OCI-LY1 (cell line): ENCODE measurements at regions not wholly inside any gene's neighbourhood (a gene's known extent, or its start where the extent isn't known, plus 50 kb on each side); places are given as distances from the start of the nearest gene placed in this dataset.

Experiments used
- H2AFZ ChIP-seq: fragments of 200-600 bp; sonication (generic), shearing (Covaris generic); 2 replicates; pipeline ENCODE4 v1.6.0; 2014; ENCODE audit warnings: antibody characterized with exemption, mild to moderate bottlenecking, low read length
- H3F3A ChIP-seq: fragments of 200-600 bp; sonication (generic), shearing (Covaris generic); 2 replicates; pipeline ENCODE4 v1.6.0; 2014; ENCODE audit warnings: mild to moderate bottlenecking, antibody characterized with exemption, low read length, moderate library complexity; ENCODE audit not compliant: insufficient read depth
- H3K27ac ChIP-seq: fragments of 200-600 bp; sonication (generic); 2 replicates; pipeline ENCODE4 v1.5.1; 2014; ENCODE audit warnings: low read length, mixed run types, mild to moderate bottlenecking, low read depth; ENCODE audit not compliant: poor library complexity, severe bottlenecking
- H3K27me3 ChIP-seq: fragments of 200-600 bp; sonication (generic); 2 replicates; pipeline ENCODE4 v1.6.0; 2014; ENCODE audit warnings: antibody characterized with exemption, mild to moderate bottlenecking, low read length, moderate library complexity; ENCODE audit not compliant: insufficient read depth
- H3K36me3 ChIP-seq: fragments of 200-600 bp; sonication (generic); 2 replicates; pipeline ENCODE4 v1.6.1; 2014; ENCODE audit warnings: mild to moderate bottlenecking, antibody characterized with exemption, low read length, moderate library complexity, mixed read lengths; ENCODE audit not compliant: insufficient read depth
- H3K4me1 ChIP-seq: fragments of 200-600 bp; sonication (generic); 2 replicates; pipeline ENCODE4 v1.5.1; 2014; ENCODE audit warnings: mild to moderate bottlenecking, low read length, moderate library complexity; ENCODE audit not compliant: insufficient read depth, severe bottlenecking
- H3K4me2 ChIP-seq: fragments of 200-600 bp; sonication (generic), shearing (Covaris generic); 2 replicates; pipeline ENCODE4 v1.6.1; 2014; ENCODE audit warnings: low read length
- H3K4me3 ChIP-seq: fragments of 200-600 bp; sonication (generic); 2 replicates; pipeline ENCODE4 v1.5.1; 2014; ENCODE audit warnings: low read length, low read depth, mild to moderate bottlenecking, mixed read lengths; ENCODE audit not compliant: poor library complexity, severe bottlenecking
- H3K79me2 ChIP-seq: fragments of 200-600 bp; shearing (Covaris generic); 2 replicates; pipeline ENCODE4 v1.6.1; 2016; ENCODE audit warnings: mixed run types, low read length, mixed read lengths; ENCODE audit not compliant: insufficient read depth
- H3K9ac ChIP-seq: fragments of 200-600 bp; sonication (generic), shearing (Covaris generic); 2 replicates; pipeline ENCODE4 v1.6.1; 2014; ENCODE audit warnings: mild to moderate bottlenecking, low read length, mixed read lengths
- H3K9me2 ChIP-seq: fragments of 200-600 bp; sonication (generic), shearing (Covaris generic); 2 replicates; pipeline ENCODE4 v1.6.1; 2014; ENCODE audit warnings: low read depth, mild to moderate bottlenecking, low read length, mixed read lengths
- H3K9me3 ChIP-seq: fragments of 200-600 bp; shearing (Covaris generic); 2 replicates; pipeline ENCODE4 v1.6.1; 2014; ENCODE audit warnings: low read length, mixed read lengths
- H4K20me1 ChIP-seq: fragments of 200-600 bp; sonication (generic), shearing (Covaris generic); 2 replicates; pipeline ENCODE4 v1.6.0; 2016; ENCODE audit warnings: mild to moderate bottlenecking, low read length; ENCODE audit not compliant: insufficient read depth
- CTCF ChIP-seq: fragments of 200-600 bp; sonication (generic), shearing (Covaris generic); IDR thresholded peaks from 2 replicates; pipeline ENCODE4 v1.5.1; 2017; ENCODE audit warnings: mild to moderate bottlenecking, antibody characterized with exemption, low read length, moderate library complexity, mixed read lengths
- EZH2 ChIP-seq: fragments of 200-600 bp; sonication (generic), shearing (Covaris generic); IDR thresholded peaks from 2 replicates; pipeline ENCODE4 v1.8.0; 2017; ENCODE audit warnings: borderline replicate concordance, mixed run types, mild to moderate bottlenecking, antibody characterized with exemption, low read length, moderate library complexity, mixed read lengths

DNA sequence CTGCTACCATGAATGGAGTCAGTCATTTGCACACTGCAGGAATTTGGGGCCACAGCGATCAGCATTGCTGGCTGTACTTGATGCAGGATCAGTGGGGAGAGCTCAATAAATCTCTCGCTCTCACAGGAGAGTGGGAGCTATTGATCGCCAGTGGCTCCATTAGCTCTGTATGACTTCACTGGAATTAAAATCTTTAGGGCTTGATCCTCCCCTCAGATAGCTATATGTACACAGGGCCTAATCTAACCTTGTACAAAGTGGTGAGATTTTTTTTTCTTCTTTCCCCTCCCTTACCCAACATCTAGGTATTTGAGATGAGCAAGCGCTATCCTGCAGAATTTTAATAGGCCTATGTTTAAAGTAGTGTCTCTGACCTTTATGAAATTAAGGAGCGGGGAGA lies 84.9 kb downstream of the IZUMO3 start:
- Histone ChIP-seq H3K36me3 (no peaks in the 10 kb centered on the region), H4K20me1 (no peaks in the 10 kb centered on the region), H3K9ac (no peak overlapping the region), H3K4me1 (no peaks in the 10 kb centered on the region), H3K4me3 (no peak overlapping the region), H2AFZ (no peak overlapping the region), H3K9me3 (no peaks in the 10 kb centered on the region), H3K4me2 (no peak overlapping the region), H3K27ac (no peak overlapping the region), H3K9me2 (no peaks in the 10 kb centered on the region), H3K27me3 (no peaks in the 10 kb centered on the region), H3F3A (no peaks in the 10 kb centered on the region), H3K79me2 (no peaks in the 10 kb centered on the region)
- TF ChIP-seq EZH2: no peak
- TF ChIP-seq CTCF: no peak

- TF ChIP-seq CTCF: no peak
- no peak for TF ChIP-seq EZH2
- H3K4me2 ChIP-seq: no peak overlapping the region
- no peak overlapping the region for H3K27ac ChIP-seq
- no peaks in the 10 kb centered on the region for H3K4me1 ChIP-seq
- no peak overlapping the region for H3K9ac ChIP-seq
- H4K20me1 ChIP-seq: no peaks in the 10 kb centered on the region
- H2AFZ ChIP-seq: no peak overlapping the region
- no peak overlapping the region for H3K4me3 ChIP-seq
- no peaks in the 10 kb centered on the region for H3K9me3 ChIP-seq
- no peaks in the 10 kb centered on the region for H3F3A ChIP-seq
- H3K79me2 ChIP-seq: no peaks in the 10 kb centered on the region
- no peaks in the 10 kb centered on the region for H3K9me2 ChIP-seq
- H3K27me3 ChIP-seq: no peaks in the 10 kb centered on the region
- no peaks in the 10 kb centered on the region for H3K36me3 ChIP-seq
Measured at GRCh38 chr9:24459953-24460352, 85.7 kb downstream of the IZUMO3 start.

DNA sequence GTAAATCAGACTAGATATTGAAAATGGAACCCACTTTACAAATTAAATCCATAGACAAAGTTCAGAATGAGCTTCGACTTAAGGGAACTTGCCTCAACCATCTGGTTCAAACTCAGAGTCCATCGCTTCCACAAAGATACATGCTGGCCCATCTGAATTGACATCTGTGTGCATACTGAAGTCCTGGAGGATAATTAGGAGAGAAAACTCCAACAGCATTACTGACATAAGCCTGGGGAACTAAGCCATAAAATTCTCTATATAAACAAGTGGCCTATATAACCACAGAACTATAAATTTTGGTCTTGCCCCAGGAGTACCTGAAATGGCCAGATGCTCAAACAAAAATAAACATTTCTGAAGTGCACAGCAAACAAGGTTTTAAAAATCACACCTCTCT lies 94.4 kb downstream of the IZUMO3 start:
- TF ChIP-seq CTCF: no peak
- no peak for TF ChIP-seq EZH2
- H3K4me2 ChIP-seq: no peak overlapping the region
- no peak overlapping the region for H3K27ac ChIP-seq

More for the DNA sequence above, 94.4 kb downstream of the IZUMO3 start:
- Histone ChIP-seq H3K9me3 (no peaks in the 10 kb centered on the region), H3K9me2 (no peaks in the 10 kb centered on the region), H4K20me1 (no peaks in the 10 kb centered on the region), H3K4me3 (no peak overlapping the region), H2AFZ (no peak overlapping the region), H3K4me1 (no peaks in the 10 kb centered on the region), H3K36me3 (no peaks in the 10 kb centered on the region), H3F3A (no peaks in the 10 kb centered on the region), H3K27me3 (no peaks in the 10 kb centered on the region), H3K79me2 (no peaks in the 10 kb centered on the region), H3K9ac (no peak overlapping the region)
